Memory B cell (primary cell): ENCODE measurements at regions not wholly inside any gene's neighbourhood (a gene's known extent, or its start where the extent isn't known, plus 50 kb on each side); places are given as distances from the start of the nearest gene placed in this dataset.

Experiments used
- ATAC-seq: fragments of 150-1000 bp; cut with Tn5 transposase; 2 replicates; pipeline ENCODE4 v1.10.0; 2021; ENCODE audit warnings: low read depth, mild to moderate bottlenecking, moderate library complexity
- DNase-seq, 2 donors: peaks; one replicate each; pipeline ENCODE4 v3.0.0; 2022; ENCODE audit warnings: low spot score in 2 of 2
- H3K27ac Mint-ChIP-seq: one replicate; pipeline ENCODE4 v1.8.0; 2022; ENCODE audit warnings: mild to moderate bottlenecking, moderate library complexity, mixed read lengths
- H3K27me3 Mint-ChIP-seq: one replicate; pipeline ENCODE4 v1.8.0; 2022; ENCODE audit warnings: mixed read lengths
- H3K36me3 Mint-ChIP-seq: one replicate; pipeline ENCODE4 v1.8.0; 2022; ENCODE audit warnings: mild to moderate bottlenecking, mixed read lengths
- H3K4me1 Mint-ChIP-seq: one replicate; pipeline ENCODE4 v1.8.0; 2022; ENCODE audit warnings: mixed read lengths
- H3K4me3 Mint-ChIP-seq: one replicate; pipeline ENCODE4 v1.8.0; 2022; ENCODE audit warnings: mild to moderate bottlenecking, moderate library complexity, mixed read lengths
- H3K9me3 Mint-ChIP-seq: one replicate; pipeline ENCODE4 v1.8.0; 2022; ENCODE audit warnings: mixed read lengths

DNA sequence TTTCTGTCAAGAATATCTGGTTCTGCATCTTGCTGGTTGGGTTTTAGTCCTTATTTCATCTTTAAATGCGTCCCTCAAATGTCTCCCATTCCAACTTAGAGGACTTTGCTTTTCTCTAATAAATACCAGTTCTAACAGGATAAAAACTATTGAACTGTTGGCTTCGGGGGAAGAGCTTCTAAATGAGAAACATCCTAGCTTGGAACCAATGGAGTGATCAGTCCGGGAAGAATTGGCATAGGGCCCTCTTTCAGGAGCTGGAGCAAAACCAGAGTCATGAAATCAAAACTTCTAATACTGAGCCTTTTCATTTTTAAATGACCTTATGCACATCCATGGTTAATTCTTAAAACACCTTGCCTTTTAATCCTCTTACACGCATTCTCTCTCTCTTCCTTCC lies 401.6 kb upstream of the SMIM21 start:
- H3K4me3 Mint-ChIP-seq: no peak overlapping the region
- H3K27ac Mint-ChIP-seq: no peak overlapping the region
- no peaks in the 10 kb centered on the region for H3K36me3 Mint-ChIP-seq
- peaks cover 1% of the 10 kb centered on the region for H3K27me3 Mint-ChIP-seq
- H3K9me3 Mint-ChIP-seq: peaks cover 2% of the 10 kb centered on the region
- no peak for ATAC-seq
- no peak for DNase-seq
- H3K4me1 Mint-ChIP-seq: no peaks in the 10 kb centered on the region

DNA sequence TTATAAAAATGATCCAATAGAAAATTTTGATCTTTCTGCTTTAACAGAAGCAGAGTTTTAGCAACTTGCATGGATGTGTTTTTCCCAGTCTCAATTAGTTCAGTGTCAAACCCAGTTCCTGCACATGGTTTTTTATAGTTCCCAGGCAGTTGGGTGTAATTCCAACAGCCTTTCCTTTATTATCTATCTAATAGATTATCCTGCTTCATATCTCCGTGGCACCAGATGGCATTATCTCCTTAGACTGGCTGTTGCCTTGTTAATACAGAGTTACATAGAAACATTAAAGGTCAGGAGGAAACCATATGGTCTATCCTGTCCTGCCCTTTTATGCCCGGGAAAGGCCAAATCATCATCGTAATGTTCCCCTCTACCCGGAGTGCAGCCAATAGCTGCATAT lies 400.9 kb upstream of the SMIM21 start:
- no peaks in the 10 kb centered on the region for H3K4me1 Mint-ChIP-seq
- peaks cover 1% of the 10 kb centered on the region for H3K27me3 Mint-ChIP-seq
- H3K27ac Mint-ChIP-seq: no peak overlapping the region
- H3K9me3 Mint-ChIP-seq: peaks cover 2% of the 10 kb centered on the region
- H3K36me3 Mint-ChIP-seq: no peaks in the 10 kb centered on the region
- ATAC-seq: no peak
- DNase-seq: no peak
- H3K4me3 Mint-ChIP-seq: no peak overlapping the region

DNA sequence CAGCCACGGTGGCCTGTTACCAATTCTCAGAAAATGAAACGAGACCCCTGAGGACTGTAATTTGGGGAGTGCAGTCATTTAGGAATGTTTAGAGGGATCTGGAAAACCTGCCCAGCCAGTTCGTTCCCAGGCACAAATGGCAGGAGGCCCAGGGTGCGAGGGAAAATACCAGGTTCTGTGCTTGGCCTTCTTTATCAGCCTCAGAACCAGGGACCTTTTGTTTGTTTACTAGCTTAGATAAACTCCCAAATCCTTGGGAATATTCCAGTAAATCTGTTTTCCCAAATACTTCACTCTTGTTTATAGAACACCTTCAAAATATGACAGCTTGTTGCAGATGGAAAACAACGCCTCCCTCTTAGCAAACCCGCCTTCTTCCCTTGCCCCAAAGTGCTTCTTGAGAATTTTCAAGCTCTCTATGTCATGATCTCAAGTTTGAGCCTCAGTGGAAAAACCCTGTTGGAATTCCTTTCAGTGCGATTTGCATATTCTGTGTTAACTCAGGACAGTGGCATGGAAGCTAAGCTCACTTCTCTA lies 400.3 kb upstream of the SMIM21 start:
- DNase-seq: no peak
- Mint-ChIP-seq H3K27me3 (peaks cover 1% of the 10 kb centered on the region), H3K27ac (no peak overlapping the region), H3K4me1 (no peaks in the 10 kb centered on the region), H3K36me3 (no peaks in the 10 kb centered on the region), H3K4me3 (no peak overlapping the region), H3K9me3 (peaks cover 2% of the 10 kb centered on the region)
- no peak for ATAC-seq

DNA sequence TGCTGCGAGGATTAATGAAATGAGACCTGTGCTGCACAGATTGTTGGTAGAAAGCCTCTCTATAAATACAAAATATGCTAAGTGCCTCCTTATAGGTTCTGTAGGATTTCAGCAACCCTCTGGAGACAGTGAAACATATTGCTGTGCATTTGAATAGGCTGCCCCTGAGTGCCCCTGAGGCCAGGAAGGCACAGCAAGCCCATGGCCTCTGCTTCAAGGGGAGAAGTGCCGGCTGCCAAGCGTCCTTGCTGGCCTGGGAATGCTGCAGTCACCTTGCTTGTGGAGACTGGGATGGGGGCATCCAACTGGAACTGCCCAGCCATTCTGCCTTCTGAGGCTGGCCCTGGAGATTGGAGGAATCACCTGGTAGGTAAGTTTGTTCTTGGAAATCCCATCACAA lies 397.2 kb upstream of the SMIM21 start:
- Mint-ChIP-seq H3K4me3 (no peak overlapping the region), H3K4me1 (no peaks in the 10 kb centered on the region), H3K27ac (no peak overlapping the region), H3K27me3 (peaks cover 1% of the 10 kb centered on the region), H3K36me3 (no peaks in the 10 kb centered on the region), H3K9me3 (peaks cover 5% of the 10 kb centered on the region)
- no peak for DNase-seq
- no peak for ATAC-seq

DNA sequence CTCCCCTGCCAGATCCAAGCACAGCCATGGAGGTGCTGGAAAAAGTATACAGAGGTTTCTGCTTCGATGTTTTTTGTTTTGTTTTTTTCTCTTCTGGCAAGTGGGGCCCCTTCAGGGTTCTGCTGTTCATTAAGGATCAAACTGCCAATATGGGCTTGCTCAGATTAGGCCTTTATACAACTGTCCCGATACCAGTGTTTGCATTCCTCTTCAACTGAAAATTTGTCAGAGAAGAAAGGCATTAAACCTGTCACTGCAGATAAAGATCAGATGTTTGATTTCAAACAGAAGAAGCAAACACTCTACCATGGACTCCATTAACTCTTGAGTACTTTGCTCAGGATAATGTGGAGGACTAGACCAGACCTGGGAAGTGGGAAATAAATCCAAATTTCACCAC lies 396.0 kb upstream of the SMIM21 start:
- Mint-ChIP-seq H3K4me3 (no peak overlapping the region), H3K27ac (no peak overlapping the region), H3K36me3 (no peaks in the 10 kb centered on the region), H3K9me3 (peaks cover 5% of the 10 kb centered on the region), H3K4me1 (no peaks in the 10 kb centered on the region), H3K27me3 (peaks cover 1% of the 10 kb centered on the region)
- DNase-seq: no peak
- ATAC-seq: no peak

DNA sequence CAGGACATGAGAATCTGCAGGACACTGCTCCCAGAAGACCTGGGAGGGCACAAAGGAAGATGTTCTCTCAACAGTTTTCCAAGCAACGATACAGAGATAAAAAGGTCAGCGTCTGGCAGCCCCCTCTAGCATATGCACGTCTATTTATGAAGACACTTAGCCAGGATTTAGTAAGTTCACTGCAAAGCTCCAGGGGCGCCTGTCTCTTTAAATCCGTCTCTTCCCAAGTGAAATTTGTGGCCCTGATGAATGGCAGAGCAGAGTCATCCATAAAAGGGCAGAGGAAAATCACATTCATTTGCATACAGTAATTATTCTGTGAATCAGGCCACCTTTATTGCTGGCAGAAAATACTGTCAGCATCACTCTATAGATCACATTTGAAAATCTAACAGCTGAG lies 390.9 kb upstream of the SMIM21 start:
- ATAC-seq (no peak), DNase-seq (no peak)
- Mint-ChIP-seq H3K36me3 (no peaks in the 10 kb centered on the region), H3K4me1 (no peaks in the 10 kb centered on the region), H3K4me3 (no peak overlapping the region), H3K9me3 (peaks cover 5% of the 10 kb centered on the region), H3K27me3 (no peaks in the 10 kb centered on the region), H3K27ac (no peak overlapping the region)

DNA sequence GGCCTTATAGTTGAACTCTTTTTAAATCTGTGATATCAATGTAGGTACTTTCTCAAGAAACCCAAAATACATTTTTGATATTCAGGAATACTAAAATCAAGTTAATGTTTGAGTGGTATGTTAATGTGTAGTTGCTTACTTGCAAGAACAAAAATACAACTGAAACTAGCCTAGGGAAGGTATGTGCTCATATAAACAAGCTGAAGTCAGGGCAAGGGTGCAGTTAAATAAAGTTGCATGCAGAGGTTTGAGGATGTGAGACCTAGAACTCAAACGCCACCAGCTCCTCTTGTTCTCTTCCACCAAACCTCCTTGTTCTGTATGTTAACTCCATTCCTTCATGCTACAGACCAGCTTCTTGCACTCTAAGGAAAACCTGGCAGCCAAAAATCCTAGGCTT lies 388.3 kb upstream of the SMIM21 start:
- H3K27me3 Mint-ChIP-seq: no peaks in the 10 kb centered on the region

DNA sequence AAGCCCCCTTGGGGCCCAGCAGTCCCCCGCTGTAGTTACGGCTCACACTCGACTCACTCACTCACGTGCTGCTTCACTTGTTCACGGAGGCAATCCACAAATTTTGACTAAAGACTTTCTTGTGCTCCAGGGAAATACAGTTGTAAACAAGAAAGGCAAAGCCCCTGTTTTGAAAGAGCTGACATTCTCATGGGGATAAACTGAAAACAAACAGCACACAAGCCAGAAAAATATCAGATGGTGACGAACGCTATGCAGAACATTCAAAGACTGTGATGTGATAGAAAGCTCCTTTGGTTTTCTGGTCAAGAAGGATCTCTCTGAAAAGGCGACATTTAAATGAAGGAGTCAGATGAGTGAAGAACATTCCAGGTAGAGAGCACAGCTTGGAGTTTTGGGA lies 385.3 kb upstream of the SMIM21 start:
- ATAC-seq (no peak), DNase-seq (no peak)
- H3K9me3 Mint-ChIP-seq: peaks cover 1% of the 10 kb centered on the region
- H3K4me3 Mint-ChIP-seq: no peak overlapping the region
- no peaks in the 10 kb centered on the region for H3K4me1 Mint-ChIP-seq
- H3K27ac Mint-ChIP-seq: no peak overlapping the region
- H3K36me3 Mint-ChIP-seq: no peaks in the 10 kb centered on the region
- no peaks in the 10 kb centered on the region for H3K27me3 Mint-ChIP-seq

More for the DNA sequence above, 388.3 kb upstream of the SMIM21 start:
- Mint-ChIP-seq H3K4me3 (no peak overlapping the region), H3K4me1 (no peaks in the 10 kb centered on the region), H3K27ac (no peak overlapping the region), H3K9me3 (peaks cover 5% of the 10 kb centered on the region), H3K36me3 (no peaks in the 10 kb centered on the region)
- DNase-seq: no peak
- no peak for ATAC-seq

DNA sequence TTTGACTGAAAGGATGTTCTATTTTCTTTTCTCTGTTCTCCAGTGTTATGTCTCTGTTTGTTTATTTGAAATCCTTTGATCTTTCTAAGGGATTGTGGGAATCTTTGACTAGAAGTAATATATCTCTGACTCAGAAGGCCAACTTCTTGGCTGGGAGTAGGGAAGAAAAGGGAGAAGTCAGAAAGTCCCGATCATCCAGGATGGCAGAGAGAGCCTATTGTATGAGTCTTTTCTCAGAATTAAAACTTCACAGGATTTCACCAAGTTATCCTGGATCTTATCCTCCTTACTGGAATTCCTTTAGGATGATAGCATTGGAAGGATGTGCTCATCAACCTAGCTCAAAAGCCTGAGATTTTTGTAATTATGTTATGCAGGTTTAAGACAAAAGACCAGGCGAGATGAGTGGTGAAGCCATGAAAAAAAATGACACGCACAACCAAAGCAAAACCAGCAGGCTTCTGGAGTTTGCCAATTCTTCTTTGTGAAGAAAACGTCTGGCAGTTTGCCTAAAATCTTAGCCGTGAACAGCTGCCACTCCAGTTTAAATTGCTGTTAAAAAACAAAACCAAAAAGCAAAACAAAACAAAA lies 383.6 kb upstream of the SMIM21 start:
- H3K27ac Mint-ChIP-seq: no peak overlapping the region
- no peaks in the 10 kb centered on the region for H3K36me3 Mint-ChIP-seq
- H3K4me3 Mint-ChIP-seq: no peak overlapping the region
- no peaks in the 10 kb centered on the region for H3K4me1 Mint-ChIP-seq
- DNase-seq (no peak), ATAC-seq (no peak)
- H3K9me3 Mint-ChIP-seq: peaks cover 2% of the 10 kb centered on the region
- H3K27me3 Mint-ChIP-seq: no peaks in the 10 kb centered on the region

DNA sequence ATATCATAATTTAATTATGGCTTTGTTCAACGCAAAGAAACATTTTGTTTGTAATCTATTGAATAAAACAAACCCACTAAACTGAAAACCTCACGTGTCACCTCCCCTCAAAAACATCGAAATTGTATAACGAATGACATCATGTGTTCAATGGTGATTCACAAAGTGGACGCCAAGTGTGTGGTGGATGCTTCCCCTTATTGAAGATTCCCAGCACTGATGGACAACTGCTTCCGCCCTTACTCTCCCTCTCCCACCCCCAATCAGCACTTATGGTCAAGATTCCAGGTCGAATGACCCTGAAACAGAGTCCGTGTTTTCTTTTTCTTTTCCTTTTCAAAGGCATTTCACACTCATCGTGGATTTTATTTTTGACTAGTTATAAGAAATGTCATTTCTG lies 383.0 kb upstream of the SMIM21 start:
- Mint-ChIP-seq H3K27ac (no peak overlapping the region), H3K9me3 (peaks cover 2% of the 10 kb centered on the region), H3K4me1 (no peaks in the 10 kb centered on the region), H3K4me3 (no peak overlapping the region), H3K27me3 (no peaks in the 10 kb centered on the region), H3K36me3 (no peaks in the 10 kb centered on the region)
- DNase-seq (no peak), ATAC-seq (no peak)

DNA sequence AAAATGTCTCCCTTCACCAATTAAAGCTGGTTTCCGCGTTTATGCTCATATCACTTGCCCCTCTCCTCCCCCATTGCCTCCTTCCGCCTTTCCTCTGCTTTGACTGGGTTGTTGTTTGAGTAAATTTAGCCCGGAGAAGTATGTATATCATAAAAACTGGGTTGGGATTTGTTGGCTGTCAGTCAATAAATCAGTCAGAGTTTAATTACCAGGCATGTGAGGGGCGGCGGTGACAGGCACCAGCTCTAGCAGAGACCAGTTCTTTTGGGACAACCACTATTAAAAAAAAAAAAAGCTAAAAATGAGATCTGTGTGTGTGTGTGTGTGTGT lies 382.4 kb upstream of the SMIM21 start:
- ATAC-seq (no peak), DNase-seq (no peak)
- H3K4me3 Mint-ChIP-seq: no peak overlapping the region
- H3K4me1 Mint-ChIP-seq: no peaks in the 10 kb centered on the region
- peaks cover 2% of the 10 kb centered on the region for H3K9me3 Mint-ChIP-seq
- H3K27ac Mint-ChIP-seq: no peak overlapping the region
- H3K36me3 Mint-ChIP-seq: no peaks in the 10 kb centered on the region
- no peaks in the 10 kb centered on the region for H3K27me3 Mint-ChIP-seq

DNA sequence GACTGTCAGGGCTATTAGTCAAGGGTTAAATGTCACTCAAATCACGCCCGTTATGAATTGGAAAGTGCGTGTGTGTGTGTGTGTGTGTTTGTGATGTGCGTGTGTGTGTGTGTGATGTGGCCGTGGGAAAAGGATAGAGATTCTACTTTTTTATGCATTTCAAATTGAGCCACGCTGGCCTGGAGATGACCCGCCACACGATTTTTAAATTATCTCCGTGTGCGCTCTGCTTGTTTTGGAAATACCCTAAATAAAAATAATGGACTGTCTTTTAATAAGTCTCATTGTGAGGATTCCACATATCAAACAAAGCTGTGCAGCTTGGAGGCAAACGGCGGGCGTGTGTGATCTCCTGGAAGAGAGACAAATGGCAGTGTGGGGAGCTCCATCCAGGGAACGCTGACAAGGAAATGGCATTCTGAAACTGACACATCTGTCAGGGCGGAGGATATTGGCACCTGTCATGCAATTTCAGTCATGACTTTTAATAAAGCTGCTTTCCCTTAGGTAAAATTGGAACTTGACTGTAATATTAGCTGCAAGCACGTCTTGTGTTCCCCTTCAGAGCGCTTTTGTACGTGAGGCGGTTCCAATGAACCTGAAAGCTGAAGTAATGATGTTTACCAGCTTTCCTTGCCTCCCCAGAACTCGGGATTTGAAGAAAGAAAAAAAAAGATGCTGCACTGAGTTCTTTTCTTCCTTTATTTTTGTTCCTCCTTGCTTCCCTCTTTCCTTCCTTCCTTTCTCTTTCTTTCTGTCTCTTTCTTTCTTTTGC lies 381.8 kb upstream of the SMIM21 start:
- H3K9me3 Mint-ChIP-seq: peaks cover 2% of the 10 kb centered on the region
- H3K4me1 Mint-ChIP-seq: no peaks in the 10 kb centered on the region

DNA sequence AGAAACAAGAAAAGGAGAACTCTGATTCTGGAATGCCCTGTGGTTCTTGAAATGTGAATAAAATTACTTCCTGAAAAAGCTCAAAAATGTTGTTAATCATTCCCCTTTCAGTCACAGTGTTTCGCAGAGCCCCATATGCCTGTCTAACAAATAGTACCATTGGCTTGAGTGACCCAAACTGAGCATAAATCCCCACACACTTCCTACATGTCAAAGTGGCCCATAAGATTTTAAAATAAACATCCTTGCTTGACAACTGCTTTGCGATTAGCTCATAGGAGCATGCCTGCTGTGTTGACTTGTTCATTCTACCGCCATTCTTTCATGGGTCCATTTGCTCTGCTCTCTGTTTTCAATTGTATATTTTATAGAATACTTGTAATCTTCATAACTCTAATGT lies 377.8 kb upstream of the SMIM21 start:
- no peaks in the 10 kb centered on the region for H3K4me1 Mint-ChIP-seq
- DNase-seq: no peak
- no peak overlapping the region for H3K4me3 Mint-ChIP-seq
- no peak for ATAC-seq
- peaks cover 2% of the 10 kb centered on the region for H3K27me3 Mint-ChIP-seq
- peaks cover 4% of the 10 kb centered on the region for H3K9me3 Mint-ChIP-seq
- H3K27ac Mint-ChIP-seq: no peak overlapping the region
- H3K36me3 Mint-ChIP-seq: no peaks in the 10 kb centered on the region

More for the DNA sequence above, 381.8 kb upstream of the SMIM21 start:
- Mint-ChIP-seq H3K36me3 (no peaks in the 10 kb centered on the region), H3K4me3 (no peak overlapping the region), H3K27ac (no peak overlapping the region), H3K27me3 (no peaks in the 10 kb centered on the region)
- ATAC-seq: no peak
- no peak for DNase-seq

DNA sequence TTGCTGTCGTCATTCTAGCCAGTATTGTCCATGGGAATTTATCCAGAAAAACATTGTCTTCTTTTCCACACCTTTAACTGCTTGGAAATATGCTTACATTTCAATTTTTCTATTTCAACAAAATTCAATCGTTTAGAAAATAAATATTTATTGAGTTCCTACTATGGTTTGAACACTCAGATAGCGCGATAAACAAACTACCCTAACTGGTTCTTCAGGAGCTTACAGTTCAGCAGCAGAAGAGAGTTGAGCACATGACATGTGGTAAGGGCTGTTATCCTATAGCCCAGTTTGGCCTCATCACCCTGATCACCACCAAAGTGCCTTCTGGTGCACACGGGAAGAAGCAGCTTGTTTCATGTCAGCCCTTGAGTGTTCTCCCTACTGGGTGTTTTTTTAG lies 375.2 kb upstream of the SMIM21 start:
- no peaks in the 10 kb centered on the region for H3K36me3 Mint-ChIP-seq
- no peaks in the 10 kb centered on the region for H3K4me1 Mint-ChIP-seq
- peaks cover 4% of the 10 kb centered on the region for H3K9me3 Mint-ChIP-seq
- DNase-seq (no peak), ATAC-seq (no peak)
- no peak overlapping the region for H3K4me3 Mint-ChIP-seq
- peaks cover 2% of the 10 kb centered on the region for H3K27me3 Mint-ChIP-seq
- H3K27ac Mint-ChIP-seq: no peak overlapping the region

DNA sequence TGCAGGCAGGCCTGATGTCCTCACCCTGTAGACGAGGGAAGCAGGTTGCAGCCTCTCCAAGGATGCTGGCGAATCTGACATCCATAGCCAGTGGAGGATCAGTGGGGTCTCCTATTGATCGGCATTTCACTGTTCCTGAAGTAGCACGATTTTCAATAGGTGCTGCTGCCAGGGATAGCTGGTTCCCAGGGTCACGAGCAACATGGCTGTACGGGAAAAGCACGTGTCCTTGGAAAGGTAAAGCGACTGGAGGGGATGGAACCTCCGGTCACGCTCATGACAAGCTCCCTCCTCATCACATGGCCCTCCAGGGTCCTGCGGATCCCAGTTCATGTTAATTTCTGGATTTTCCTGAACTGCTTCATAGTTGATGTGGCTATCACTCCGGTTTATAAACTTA lies 373.7 kb upstream of the SMIM21 start:
- Mint-ChIP-seq H3K4me1 (no peaks in the 10 kb centered on the region), H3K4me3 (no peak overlapping the region), H3K27me3 (peaks cover 4% of the 10 kb centered on the region), H3K27ac (no peak overlapping the region), H3K9me3 (peaks cover 5% of the 10 kb centered on the region), H3K36me3 (no peaks in the 10 kb centered on the region)
- DNase-seq (no peak), ATAC-seq (no peak)
